ENCODE measurements at regions not wholly inside any gene's neighbourhood (a gene's known extent, or its start where the extent isn't known, plus 50 kb on each side); places are given as distances from the start of the nearest gene placed in this dataset.

- Mint-ChIP-seq H3K36me3 (peaks cover 9% of the 10 kb centered on the region), H3K27ac (no peak overlapping the region), H3K4me3 (no peak overlapping the region), H3K9me3 (peaks cover 36% of the 10 kb centered on the region), H3K27me3 (ENCODE audit: low read depth) (no peaks in the 10 kb centered on the region), H3K4me1 (no peaks in the 10 kb centered on the region)
- TF ChIP-seq CTCF (IDR thresholded peaks at IDR 0.05; ENCODE audit: unreplicated experiment): no peak
- no peak for DNase-seq (ENCODE audit: low spot score in 2 of 2, unreplicated experiment in 2 of 2)
Measured at GRCh38 chr3:102053375-102053989, 204.2 kb downstream of the NFKBIZ start.

GRCh38 chr3:102054543-102055080 is 205.3 kb downstream of the NFKBIZ start:
- peaks cover 25% of the 10 kb centered on the region for H3K9me3 Mint-ChIP-seq
- H3K27me3 Mint-ChIP-seq (ENCODE audit: low read depth): no peaks in the 10 kb centered on the region
- H3K27ac Mint-ChIP-seq: no peak overlapping the region
- no peaks in the 10 kb centered on the region for H3K4me1 Mint-ChIP-seq
- H3K36me3 Mint-ChIP-seq: peaks cover 6% of the 10 kb centered on the region
- no peak overlapping the region for H3K4me3 Mint-ChIP-seq
- no peak for DNase-seq (ENCODE audit: low spot score in 2 of 2, unreplicated experiment in 2 of 2)
- no peak for TF ChIP-seq CTCF (IDR thresholded peaks at IDR 0.05; ENCODE audit: unreplicated experiment)

GRCh38 chr3:102057781-102058421 is 208.6 kb downstream of the NFKBIZ start:
- no peak for TF ChIP-seq CTCF (IDR thresholded peaks at IDR 0.05; ENCODE audit: unreplicated experiment)
- H3K27ac Mint-ChIP-seq: no peak overlapping the region
- H3K9me3 Mint-ChIP-seq: peaks cover 4% of the 10 kb centered on the region
- no peak for DNase-seq (ENCODE audit: low spot score in 2 of 2, unreplicated experiment in 2 of 2)
- H3K36me3 Mint-ChIP-seq: no peaks in the 10 kb centered on the region
- H3K27me3 Mint-ChIP-seq (ENCODE audit: low read depth): no peaks in the 10 kb centered on the region
- no peak overlapping the region for H3K4me3 Mint-ChIP-seq
- H3K4me1 Mint-ChIP-seq: no peaks in the 10 kb centered on the region

- Mint-ChIP-seq H3K27me3 (ENCODE audit: low read depth) (no peaks in the 10 kb centered on the region), H3K9me3 (peaks cover 4% of the 10 kb centered on the region), H3K4me3 (no peak overlapping the region), H3K4me1 (no peaks in the 10 kb centered on the region), H3K36me3 (no peaks in the 10 kb centered on the region), H3K27ac (no peak overlapping the region)
- DNase-seq (ENCODE audit: low spot score in 2 of 2, unreplicated experiment in 2 of 2): no peak
- no peak for TF ChIP-seq CTCF (IDR thresholded peaks at IDR 0.05; ENCODE audit: unreplicated experiment)
Measured at GRCh38 chr3:102059145-102059943, 210.0 kb downstream of the NFKBIZ start.

GRCh38 chr3:102060814-102061213 is 211.5 kb downstream of the NFKBIZ start:
- no peaks in the 10 kb centered on the region for H3K27me3 Mint-ChIP-seq (ENCODE audit: low read depth)
- H3K36me3 Mint-ChIP-seq: no peaks in the 10 kb centered on the region
- peaks cover 2% of the 10 kb centered on the region for H3K4me1 Mint-ChIP-seq
- no peak for TF ChIP-seq CTCF (IDR thresholded peaks at IDR 0.05; ENCODE audit: unreplicated experiment)
- DNase-seq (ENCODE audit: low spot score in 2 of 2, unreplicated experiment in 2 of 2): no peak
- no peak overlapping the region for H3K27ac Mint-ChIP-seq
- H3K4me3 Mint-ChIP-seq: no peak overlapping the region
- H3K9me3 Mint-ChIP-seq: peaks cover 4% of the 10 kb centered on the region
